Suprapubic skin (tissue), 4 donors: ENCODE measurements at regions not wholly inside any gene's neighbourhood (a gene's known extent, or its start where the extent isn't known, plus 50 kb on each side); places are given as distances from the start of the nearest gene placed in this dataset.

Source experiments
- DNase-seq, 2 donors: peaks; one replicate each; pipeline ENCODE4 v3.0.0-alpha.2; 2019; ENCODE audit warnings: low spot score in 2 of 2
- H3K27ac ChIP-seq: fragments of 200-600 bp; sonication (generic); one replicate; pipeline ENCODE4 v1.5.1; 2019
- H3K27me3 ChIP-seq: fragments of 200-600 bp; sonication (generic); one replicate; pipeline ENCODE4 v1.5.1; 2019
- H3K36me3 ChIP-seq: fragments of 200-600 bp; sonication (generic); one replicate; pipeline ENCODE4 v1.5.1; 2019
- H3K4me1 ChIP-seq: fragments of 200-600 bp; sonication (generic); one replicate; pipeline ENCODE4 v1.5.1; 2019
- H3K4me3 ChIP-seq: fragments of 200-600 bp; sonication (generic); one replicate; pipeline ENCODE4 v1.5.1; 2019; ENCODE audit warnings: mild to moderate bottlenecking
- H3K9me3 ChIP-seq: fragments of 200-600 bp; sonication (generic); one replicate; pipeline ENCODE4 v1.5.1; 2019
- EP300 ChIP-seq: sonication (generic); formaldehyde crosslinking; IDR thresholded peaks from one replicate; pipeline ENCODE4 v1.6.1; 2017; ENCODE audit warnings: antibody characterized with exemption
- POLR2A ChIP-seq, 2 donors: fragments of 450-650 bp; IDR thresholded peaks; one replicate each; pipeline ENCODE4 v1.6.1; 2017; ENCODE audit warnings: antibody characterized with exemption in 2 of 2, mild to moderate bottlenecking in 2 of 2, moderate library complexity in 2 of 2
- POLR2AphosphoS5 ChIP-seq, 3 donors: sonication (generic); formaldehyde crosslinking; IDR thresholded peaks; one replicate each; pipeline ENCODE4 v1.6.1; 2017; ENCODE audit warnings: antibody characterized with exemption in 3 of 3
- WGBS: methylation state at CpG from one replicate; pipeline ENCODE4 v1.1.5; 2018; 5-methylcytosine and 5-hydroxymethylcytosine counted together
- TF ChIP-seq, protein P1 (sequence below), 2 donors: fragments of 200-600 bp in 1 of 2; fragments of 450-650 bp in 1 of 2; sonication (generic) in 1 of 2; IDR thresholded peaks; one replicate each; pipeline ENCODE4 v1.5.1; 2016 to 2019; ENCODE audit warnings: antibody characterized with exemption in 2 of 2, mild to moderate bottlenecking in 1 of 2, moderate library complexity in 1 of 2

DNA sequence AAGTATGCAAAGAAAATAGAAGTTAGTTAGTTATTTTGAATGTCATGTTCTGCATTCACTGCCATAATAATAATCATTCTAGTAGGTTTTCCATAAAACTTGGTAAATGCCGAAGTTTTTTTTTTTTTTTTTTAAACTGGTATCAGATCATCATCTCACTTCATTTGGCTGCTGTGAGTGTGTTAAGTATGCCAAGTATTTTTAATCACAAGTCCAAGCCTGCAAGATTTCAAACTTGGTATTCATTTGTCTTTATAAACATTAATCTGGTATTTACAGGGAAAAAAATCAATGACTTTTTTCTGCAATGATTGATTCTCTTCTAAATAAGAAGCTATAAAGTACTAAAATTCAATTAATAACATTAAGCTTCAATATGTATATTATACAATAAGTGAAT lies 248.9 kb downstream of the CCDC59 start:
- H3K4me3 ChIP-seq = no peak overlapping the region
- TF ChIP-seq EP300 = no peak
- TF ChIP-seq, protein P1, sequence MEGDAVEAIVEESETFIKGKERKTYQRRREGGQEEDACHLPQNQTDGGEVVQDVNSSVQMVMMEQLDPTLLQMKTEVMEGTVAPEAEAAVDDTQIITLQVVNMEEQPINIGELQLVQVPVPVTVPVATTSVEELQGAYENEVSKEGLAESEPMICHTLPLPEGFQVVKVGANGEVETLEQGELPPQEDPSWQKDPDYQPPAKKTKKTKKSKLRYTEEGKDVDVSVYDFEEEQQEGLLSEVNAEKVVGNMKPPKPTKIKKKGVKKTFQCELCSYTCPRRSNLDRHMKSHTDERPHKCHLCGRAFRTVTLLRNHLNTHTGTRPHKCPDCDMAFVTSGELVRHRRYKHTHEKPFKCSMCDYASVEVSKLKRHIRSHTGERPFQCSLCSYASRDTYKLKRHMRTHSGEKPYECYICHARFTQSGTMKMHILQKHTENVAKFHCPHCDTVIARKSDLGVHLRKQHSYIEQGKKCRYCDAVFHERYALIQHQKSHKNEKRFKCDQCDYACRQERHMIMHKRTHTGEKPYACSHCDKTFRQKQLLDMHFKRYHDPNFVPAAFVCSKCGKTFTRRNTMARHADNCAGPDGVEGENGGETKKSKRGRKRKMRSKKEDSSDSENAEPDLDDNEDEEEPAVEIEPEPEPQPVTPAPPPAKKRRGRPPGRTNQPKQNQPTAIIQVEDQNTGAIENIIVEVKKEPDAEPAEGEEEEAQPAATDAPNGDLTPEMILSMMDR (IDR thresholded peaks at IDR 0.05) = no peak
- no peak for TF ChIP-seq POLR2A (IDR thresholded peaks at IDR 0.05)
- TF ChIP-seq POLR2AphosphoS5 (IDR thresholded peaks at IDR 0.05) = no peak
- 47% methylated on average over 1 of the region's 1 CpG for WGBS
- H3K36me3 ChIP-seq = no peaks in the 10 kb centered on the region
- no peaks in the 10 kb centered on the region for H3K27me3 ChIP-seq
- no peak for DNase-seq
- no peaks in the 10 kb centered on the region for H3K9me3 ChIP-seq
- no peaks in the 10 kb centered on the region for H3K4me1 ChIP-seq
- no peak overlapping the region for H3K27ac ChIP-seq

DNA sequence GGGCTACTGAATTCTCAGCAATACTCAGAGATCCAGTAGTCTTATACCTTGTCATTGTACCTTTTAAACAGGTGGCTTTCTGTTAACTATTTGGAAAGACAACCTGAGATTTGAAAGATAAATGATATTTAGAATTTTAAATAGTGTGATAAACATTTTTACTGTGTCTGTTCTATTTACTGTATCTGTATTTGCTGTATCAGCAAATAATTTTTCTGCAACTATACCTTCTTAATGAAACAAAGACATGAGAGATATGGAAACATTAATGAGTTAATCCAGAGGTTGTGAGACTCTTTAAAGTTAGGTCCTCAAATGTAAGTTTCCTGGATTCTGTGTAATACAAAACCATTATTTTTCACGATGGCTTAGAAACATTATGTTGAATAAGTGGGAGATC lies 249.6 kb downstream of the CCDC59 start:
- H3K4me3 ChIP-seq = no peak overlapping the region
- 68% methylated on average over 1 of the region's 1 CpG for WGBS
- no peak for TF ChIP-seq POLR2AphosphoS5 (IDR thresholded peaks at IDR 0.05)
- TF ChIP-seq EP300 = no peak
- no peak for TF ChIP-seq POLR2A (IDR thresholded peaks at IDR 0.05)
- TF ChIP-seq, protein P1 (IDR thresholded peaks at IDR 0.05) = no peak
- H3K27me3 ChIP-seq = no peaks in the 10 kb centered on the region
- no peaks in the 10 kb centered on the region for H3K36me3 ChIP-seq
- H3K4me1 ChIP-seq = no peaks in the 10 kb centered on the region
- H3K27ac ChIP-seq = no peak overlapping the region
- H3K9me3 ChIP-seq = no peaks in the 10 kb centered on the region
- DNase-seq = no peak

DNA sequence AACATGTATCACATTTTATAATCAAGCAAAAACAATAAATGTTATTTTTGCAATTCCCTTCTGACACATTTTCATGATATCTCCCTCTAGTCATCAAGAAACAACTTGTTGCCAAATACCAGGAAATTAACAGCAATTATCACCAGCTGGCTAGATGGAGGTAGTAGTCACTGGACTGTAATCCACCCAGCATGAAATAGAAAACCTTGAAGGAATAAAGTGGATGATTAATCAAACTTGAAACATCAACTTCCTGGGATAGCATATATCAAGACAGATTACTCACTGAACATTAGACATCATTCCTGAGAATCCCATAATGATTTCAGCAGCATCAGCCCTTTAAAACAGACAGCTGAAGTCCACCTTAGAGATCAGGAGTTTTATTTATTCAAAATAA lies 259.0 kb downstream of the CCDC59 start:
- no peak for DNase-seq
- TF ChIP-seq POLR2AphosphoS5 (IDR thresholded peaks at IDR 0.05) (no peak), POLR2A (IDR thresholded peaks at IDR 0.05) (no peak), EP300 (no peak)
- TF ChIP-seq, protein P1 (IDR thresholded peaks at IDR 0.05) = no peak
- Histone ChIP-seq H3K27me3 (no peaks in the 10 kb centered on the region), H3K36me3 (no peaks in the 10 kb centered on the region), H3K9me3 (no peaks in the 10 kb centered on the region), H3K27ac (no peak overlapping the region), H3K4me1 (no peaks in the 10 kb centered on the region), H3K4me3 (no peak overlapping the region)

DNA sequence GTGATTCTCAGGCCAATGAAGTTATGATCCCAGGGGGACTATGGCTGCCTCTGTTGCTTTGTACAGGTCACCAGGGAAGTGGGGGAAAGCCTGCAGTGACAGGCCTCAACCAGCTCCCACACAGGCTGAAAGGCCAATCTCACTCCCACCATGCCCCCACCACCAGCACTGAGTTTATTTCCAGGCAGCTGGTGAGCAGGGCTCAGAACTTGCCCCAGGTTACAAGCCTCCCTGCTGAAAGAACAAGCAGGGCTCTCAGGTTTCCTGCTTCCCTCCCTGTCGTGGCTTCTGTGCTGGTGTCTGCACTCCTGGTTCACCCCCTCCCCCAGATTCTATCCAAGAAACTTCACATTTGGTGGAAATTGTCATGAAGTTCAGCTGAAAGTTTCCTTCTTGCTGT lies 260.3 kb downstream of the CCDC59 start:
- Histone ChIP-seq H3K36me3 (no peaks in the 10 kb centered on the region), H3K27ac (no peak overlapping the region), H3K9me3 (no peaks in the 10 kb centered on the region), H3K4me3 (no peak overlapping the region), H3K27me3 (no peaks in the 10 kb centered on the region), H3K4me1 (no peaks in the 10 kb centered on the region)
- DNase-seq = no peak
- no peak for TF ChIP-seq EP300
- TF ChIP-seq, protein P1 (IDR thresholded peaks at IDR 0.05) = no peak
- WGBS = 23% methylated on average over 1 of the region's 1 CpG

DNA sequence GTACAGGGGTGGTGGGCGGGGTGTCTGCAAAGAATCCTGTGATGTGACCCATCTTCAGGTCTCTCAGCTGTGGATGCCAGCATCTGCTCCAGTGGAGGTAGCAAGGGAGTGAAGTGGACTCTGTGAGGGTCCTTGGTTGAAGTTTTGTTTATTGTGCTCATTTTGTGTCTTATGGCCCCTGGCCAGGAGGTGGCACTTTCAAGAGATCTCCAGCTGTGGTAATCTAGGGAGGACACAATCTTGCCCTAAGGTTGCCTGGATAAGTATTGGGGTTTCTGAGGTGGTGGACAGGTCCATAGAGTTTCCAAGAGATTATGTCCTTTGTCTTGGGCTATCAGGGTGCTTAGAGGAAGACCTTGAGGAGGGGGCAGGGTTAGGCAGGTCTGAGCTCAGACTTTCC lies 260.7 kb downstream of the CCDC59 start:
- no peak overlapping the region for H3K27ac ChIP-seq
- H3K4me1 ChIP-seq = no peaks in the 10 kb centered on the region
- H3K4me3 ChIP-seq = no peak overlapping the region
- TF ChIP-seq EP300 (no peak), POLR2A (IDR thresholded peaks at IDR 0.05) (no peak), POLR2AphosphoS5 (IDR thresholded peaks at IDR 0.05) (no peak)
- TF ChIP-seq, protein P1 (IDR thresholded peaks at IDR 0.05) = no peak
- H3K36me3 ChIP-seq = no peaks in the 10 kb centered on the region
- no peaks in the 10 kb centered on the region for H3K27me3 ChIP-seq
- H3K9me3 ChIP-seq = no peaks in the 10 kb centered on the region
- 100% methylated on average over 1 of the region's 1 CpG for WGBS
- DNase-seq = no peak
